ENCODE measurements at regions not wholly inside any gene's neighbourhood (a gene's known extent, or its start where the extent isn't known, plus 50 kb on each side); places are given as distances from the start of the nearest gene placed in this dataset.
"Not testable (repeated sequence)": the region's sequence is repeated elsewhere in the genome, so short reads cannot be mapped to it uniquely, and the experiment has no call there.

- H3K4me1 Mint-ChIP-seq, ATAC-seq, H3K4me3 Mint-ChIP-seq: not testable (repeated sequence)
These were observed 368.0 kb downstream of the CDY2B start for GRCh38 chrY:17511984-17512383.

GRCh38 chrY:17511476-17511875, 368.5 kb downstream of the CDY2B start:
- not testable (repeated sequence) for ATAC-seq, H3K9me3 Mint-ChIP-seq, H3K27me3 Mint-ChIP-seq, H3K27ac Mint-ChIP-seq, H3K4me1 Mint-ChIP-seq, H3K36me3 Mint-ChIP-seq, H3K4me3 Mint-ChIP-seq

More at GRCh38 chrY:17511984-17512383, 368.0 kb downstream of the CDY2B start:
- H3K9me3 Mint-ChIP-seq, H3K36me3 Mint-ChIP-seq, H3K27ac Mint-ChIP-seq, H3K27me3 Mint-ChIP-seq: not testable (repeated sequence)

GRCh38 chrY:17505834-17506233, 374.2 kb downstream of the CDY2B start:
- not testable (repeated sequence) for H3K9me3 Mint-ChIP-seq, H3K27ac Mint-ChIP-seq, H3K27me3 Mint-ChIP-seq, ATAC-seq, H3K36me3 Mint-ChIP-seq, H3K4me3 Mint-ChIP-seq, H3K4me1 Mint-ChIP-seq

- not testable (repeated sequence) for ATAC-seq, H3K9me3 Mint-ChIP-seq, H3K4me3 Mint-ChIP-seq
These were observed 395.3 kb downstream of the CDY2B start for GRCh38 chrY:17484763-17485162.

GRCh38 chrY:17484157-17484556, 395.9 kb downstream of the CDY2B start:
- ATAC-seq, H3K4me1 Mint-ChIP-seq, H3K4me3 Mint-ChIP-seq, H3K27me3 Mint-ChIP-seq, H3K9me3 Mint-ChIP-seq, H3K36me3 Mint-ChIP-seq, H3K27ac Mint-ChIP-seq: not testable (repeated sequence)

More at GRCh38 chrY:17484763-17485162, 395.3 kb downstream of the CDY2B start:
- not testable (repeated sequence) for H3K27me3 Mint-ChIP-seq, H3K4me1 Mint-ChIP-seq, H3K36me3 Mint-ChIP-seq, H3K27ac Mint-ChIP-seq

- H3K27me3 Mint-ChIP-seq, H3K27ac Mint-ChIP-seq, H3K4me1 Mint-ChIP-seq: not testable (repeated sequence)
These were observed 398.5 kb downstream of the CDY2B start for GRCh38 chrY:17481389-17482022.

GRCh38 chrY:17472068-17472467, 408.0 kb downstream of the CDY2B start:
- not testable (repeated sequence) for ATAC-seq, H3K27ac Mint-ChIP-seq, H3K9me3 Mint-ChIP-seq, H3K27me3 Mint-ChIP-seq, H3K4me1 Mint-ChIP-seq, H3K4me3 Mint-ChIP-seq, H3K36me3 Mint-ChIP-seq

More at GRCh38 chrY:17481389-17482022, 398.5 kb downstream of the CDY2B start:
- not testable (repeated sequence) for H3K9me3 Mint-ChIP-seq, H3K36me3 Mint-ChIP-seq, ATAC-seq, H3K4me3 Mint-ChIP-seq

- not testable (repeated sequence) for H3K27me3 Mint-ChIP-seq, H3K36me3 Mint-ChIP-seq, H3K27ac Mint-ChIP-seq, H3K9me3 Mint-ChIP-seq, H3K4me1 Mint-ChIP-seq, H3K4me3 Mint-ChIP-seq
- ATAC-seq = peak; percentile 43
These were observed 420.3 kb downstream of the CDY2B start for GRCh38 chrY:17459753-17460152.

- H3K9me3 Mint-ChIP-seq = no peaks in the 10 kb centered on the region
- no peaks in the 10 kb centered on the region for H3K36me3 Mint-ChIP-seq
- no peaks in the 10 kb centered on the region for H3K27me3 Mint-ChIP-seq
- H3K4me3 Mint-ChIP-seq = no peak overlapping the region
- H3K27ac Mint-ChIP-seq = no peak overlapping the region
- no peaks in the 10 kb centered on the region for H3K4me1 Mint-ChIP-seq
- no peak for ATAC-seq
These were observed 449.4 kb downstream of the CDY2B start for GRCh38 chrY:17430570-17431166.

GRCh38 chrY:17398336-17399072, 481.5 kb downstream of the CDY2B start:
- no peak overlapping the region for H3K4me3 Mint-ChIP-seq
- H3K4me1 Mint-ChIP-seq = no peaks in the 10 kb centered on the region
- no peak overlapping the region for H3K27ac Mint-ChIP-seq
- no peak for ATAC-seq
- H3K9me3 Mint-ChIP-seq = no peaks in the 10 kb centered on the region
- no peaks in the 10 kb centered on the region for H3K36me3 Mint-ChIP-seq
- H3K27me3 Mint-ChIP-seq = no peaks in the 10 kb centered on the region

GRCh38 chrY:17397659-17398058, 482.4 kb downstream of the CDY2B start:
- Mint-ChIP-seq H3K9me3 (no peaks in the 10 kb centered on the region), H3K27ac (no peak overlapping the region), H3K27me3 (no peaks in the 10 kb centered on the region), H3K4me3 (no peak overlapping the region), H3K36me3 (no peaks in the 10 kb centered on the region), H3K4me1 (no peaks in the 10 kb centered on the region)
- no peak for ATAC-seq

GRCh38 chrY:17381431-17382070, 498.5 kb downstream of the CDY2B start:
- H3K27ac Mint-ChIP-seq = no peak overlapping the region
- no peak overlapping the region for H3K4me3 Mint-ChIP-seq
- no peaks in the 10 kb centered on the region for H3K4me1 Mint-ChIP-seq
- peaks cover 4% of the 10 kb centered on the region for H3K9me3 Mint-ChIP-seq
- no peak for ATAC-seq
- H3K27me3 Mint-ChIP-seq = no peaks in the 10 kb centered on the region
- H3K36me3 Mint-ChIP-seq = no peaks in the 10 kb centered on the region

- no peaks in the 10 kb centered on the region for H3K36me3 Mint-ChIP-seq
- no peak overlapping the region for H3K27ac Mint-ChIP-seq
- H3K9me3 Mint-ChIP-seq = peaks cover 4% of the 10 kb centered on the region
- H3K27me3 Mint-ChIP-seq = no peaks in the 10 kb centered on the region
- ATAC-seq = no peak
- H3K4me3 Mint-ChIP-seq = no peak overlapping the region
- H3K4me1 Mint-ChIP-seq = no peaks in the 10 kb centered on the region
These were observed 501.7 kb downstream of the CDY2B start for GRCh38 chrY:17378326-17378725.

GRCh38 chrY:17368413-17368812, 511.6 kb downstream of the CDY2B start:
- H3K4me3 Mint-ChIP-seq = no peak overlapping the region
- H3K9me3 Mint-ChIP-seq = peaks cover 3% of the 10 kb centered on the region
- ATAC-seq = no peak
- H3K4me1 Mint-ChIP-seq = no peaks in the 10 kb centered on the region
- H3K27ac Mint-ChIP-seq = no peak overlapping the region
- H3K36me3 Mint-ChIP-seq = no peaks in the 10 kb centered on the region
- H3K27me3 Mint-ChIP-seq = no peaks in the 10 kb centered on the region

- no peak overlapping the region for H3K27ac Mint-ChIP-seq
- H3K4me1 Mint-ChIP-seq = no peaks in the 10 kb centered on the region
- H3K36me3 Mint-ChIP-seq = no peaks in the 10 kb centered on the region
- no peaks in the 10 kb centered on the region for H3K27me3 Mint-ChIP-seq
- H3K4me3 Mint-ChIP-seq = no peak overlapping the region
- H3K9me3 Mint-ChIP-seq = peaks cover 3% of the 10 kb centered on the region
- ATAC-seq = no peak
These were observed 513.6 kb downstream of the CDY2B start for GRCh38 chrY:17366400-17366799.

Data from stimulated activated memory B cell treated with anti-CD40 and anti-IgM and Interleukin-4, amounts not matched to agents 10 μg/mL and 1 μg/mL and 100 μg/mL, for 72 hours (primary cell).